Left colon (tissue), 2 donors: ENCODE measurements at regions not wholly inside any gene's neighbourhood (a gene's known extent, or its start where the extent isn't known, plus 50 kb on each side); places are given as distances from the start of the nearest gene placed in this dataset.

Experiments
- ATAC-seq: fragments of 200-7000 bp; cut with Tn5 transposase; one replicate; pipeline ENCODE4 v1.9.1; 2020; ENCODE audit warnings: mild to moderate bottlenecking, moderate library complexity
- DNase-seq, 2 donors: peaks; one replicate each; pipeline ENCODE4 v3.0.0-alpha.2; 2020
- intact Hi-C, 2 donors: fragments of 100-400 bp; cut with DNase I in 1 of 2; cut with micrococcal nuclease in 1 of 2; formaldehyde crosslinking; loops; one replicate each; pipeline versions ENCODE4 v1.11.2 to v1.14.0; 2022; cut with DNase I, micrococcal nuclease
- donor health status: DM: no; HTN: no; CAD: no.
- donor health status: DM: yes; HTN: yes; CAD: no.

- ATAC-seq, result no peak
- intact Hi-C loops, result no loop called here
- DNase-seq, result no peak
These were observed 57.3 kb upstream of the HNF1B start for GRCh38 chr17:37802061-37802595.

GRCh38 chr17:37801171-37801570 lies 56.3 kb upstream of the HNF1B start:
- ATAC-seq, result no peak
- DNase-seq, result no peak
- intact Hi-C loops, result no loop called here

DNA sequence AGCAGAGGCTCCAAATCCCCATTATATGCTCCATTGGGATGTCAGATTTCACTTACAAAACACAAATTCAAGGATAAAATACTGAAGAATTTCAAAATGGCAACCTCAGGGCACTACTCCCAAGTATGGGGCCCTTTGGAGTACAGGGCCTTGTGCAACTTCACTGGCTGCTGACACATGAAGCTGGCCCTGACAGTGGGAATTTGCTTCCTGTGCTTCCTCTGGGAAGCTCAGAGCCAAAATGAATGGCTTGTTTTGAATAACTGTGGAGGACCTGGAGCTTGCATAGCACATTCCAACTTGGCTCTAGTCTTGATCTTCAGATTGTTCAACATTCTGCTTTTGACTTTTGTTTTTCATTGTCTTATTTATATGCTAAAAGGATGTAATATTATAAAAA lies 52.3 kb upstream of the HNF1B start:
- DNase-seq (no peak), ATAC-seq (no peak)
- intact Hi-C loops, result no loop called here

DNA sequence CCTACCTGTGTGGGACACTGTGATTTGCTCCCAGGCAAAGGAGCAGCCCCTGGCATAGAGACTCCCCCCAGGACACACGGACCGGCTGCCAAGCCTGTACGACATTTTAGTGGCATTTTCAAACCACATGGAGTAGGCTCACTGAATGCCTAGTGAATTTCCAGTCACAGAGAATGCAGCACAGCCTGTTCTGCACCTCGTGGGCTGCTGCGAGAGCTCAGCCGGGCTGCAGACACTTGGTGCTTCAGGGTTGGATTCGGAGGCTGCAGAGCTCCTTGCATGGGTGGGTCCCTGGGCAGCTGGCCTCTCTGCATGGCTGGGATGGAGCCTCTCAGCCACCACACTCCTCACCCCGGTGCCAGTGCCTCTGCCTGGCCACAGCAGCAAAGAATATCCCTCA lies 51.2 kb upstream of the HNF1B start:
- ATAC-seq (no peak), DNase-seq (no peak)
- intact Hi-C loops, result no loop called here
